T-cell (primary cell): ENCODE measurements at regions not wholly inside any gene's neighbourhood (a gene's known extent, or its start where the extent isn't known, plus 50 kb on each side); places are given as distances from the start of the nearest gene placed in this dataset.
A peak's percentile ranks its signal among the peaks of the same experiment; 100 is the strongest.

Experiments
- ATAC-seq, 4 experiments: fragments of 200-7000 bp in 3 of 4; fragments of 150-1000 bp in 1 of 4; cut with Tn5 transposase; replicated peaks in 1 of 4; 1 replicate in 3 of 4; 2 replicates in 1 of 4; pipeline ENCODE4 v1.10.0; 2021; ENCODE audit warnings: moderate library complexity in 3 of 4, mild to moderate bottlenecking in 2 of 4, moderate number of reproducible peaks in 1 of 4
- CTCF ChIA-PET, 2 donors: fragments of 300-600 bp; sonication (Branson Sonifier 250); formaldehyde crosslinking; loops; one replicate each; lab custom pipeline; 2022; ENCODE audit warnings: antibody characterized with exemption in 2 of 2; lab: Charles Lee
- POLR2A ChIA-PET, 2 donors: fragments of 300-600 bp; sonication (Branson Sonifier 250); formaldehyde crosslinking; loops; one replicate each; lab custom pipeline; 2022; ENCODE audit warnings: antibody characterized with exemption in 2 of 2; lab: Charles Lee
- DNase-seq, 35 experiments: peaks; one replicate each; pipeline versions ENCODE4 v3.0.0 to v3.0.0-alpha.2; 2013 to 2023
- H3K27ac ChIP-seq: one replicate; pipeline ENCODE4 v1.5.1; 2013; ENCODE audit warnings: low read length
- H3K27me3 ChIP-seq, 2 experiments: replicated peaks in 1 of 2; 1 replicate in 1 of 2; 2 replicates in 1 of 2; pipeline versions ENCODE4 v1.6.1 to v1.7.0; 2013; ENCODE audit warnings: low read length in 1 of 2, mixed read lengths in 1 of 2; ENCODE audit not compliant: control insufficient read depth in 2 of 2, insufficient read depth in 2 of 2; ENCODE audit errors: extremely low read depth in 1 of 2
- H3K36me3 ChIP-seq, 2 donors: 1 replicate in 1 of 2; 2 replicates in 1 of 2; pipeline versions ENCODE4 v1.6.1 to v1.7.0; 2013; ENCODE audit warnings: low read length in 1 of 2; ENCODE audit not compliant: control insufficient read depth in 2 of 2, insufficient read depth in 1 of 2; ENCODE audit errors: extremely low read depth in 1 of 2
- H3K4me1 ChIP-seq, 2 experiments: 1 replicate in 1 of 2; 2 replicates in 1 of 2; pipeline versions ENCODE4 v1.6.1 to v1.7.0; 2013; ENCODE audit warnings: low read length in 2 of 2, mixed read lengths in 1 of 2; ENCODE audit not compliant: insufficient read depth in 2 of 2, control insufficient read depth in 1 of 2; ENCODE audit errors: extremely low read depth in 1 of 2
- H3K4me3 ChIP-seq, 2 donors: 1 replicate in 1 of 2; 2 replicates in 1 of 2; pipeline versions ENCODE4 v1.5.1 to v1.7.0; 2013; ENCODE audit warnings: mild to moderate bottlenecking in 2 of 2, low read length in 1 of 2, moderate library complexity in 1 of 2; ENCODE audit not compliant: control insufficient read depth in 1 of 2; ENCODE audit errors: extremely low read depth in 1 of 2
- H3K9me3 ChIP-seq: 2 replicates; pipeline ENCODE4 v1.7.0; 2013
- H3K27ac Mint-ChIP-seq, 2 donors: one replicate each; pipeline ENCODE4 v1.8.0; 2020 to 2021; ENCODE audit warnings: mild to moderate bottlenecking in 2 of 2, mixed read lengths in 2 of 2
- H3K27me3 Mint-ChIP-seq, 2 donors: one replicate each; pipeline ENCODE4 v1.8.0; 2021 to 2022; ENCODE audit warnings: mixed read lengths in 2 of 2
- H3K36me3 Mint-ChIP-seq: one replicate; pipeline ENCODE4 v1.8.0; 2021; ENCODE audit warnings: mixed read lengths
- H3K4me1 Mint-ChIP-seq, 3 donors: one replicate each; pipeline ENCODE4 v1.8.0; 2020 to 2022; ENCODE audit warnings: mixed read lengths in 3 of 3, mild to moderate bottlenecking in 1 of 3
- H3K4me3 Mint-ChIP-seq, 3 donors: one replicate each; pipeline ENCODE4 v1.8.0; 2020 to 2022; ENCODE audit warnings: mild to moderate bottlenecking in 3 of 3, mixed read lengths in 3 of 3, moderate library complexity in 3 of 3
- H3K9me3 Mint-ChIP-seq, 3 donors: one replicate each; pipeline ENCODE4 v1.8.0; 2020 to 2022; ENCODE audit warnings: mixed read lengths in 3 of 3
- WGBS: methylation state at CpG from one replicate; pipeline ENCODE4 v1.1.5; 2013; ENCODE audit warnings: missing lambda C conversion rate; ENCODE audit not compliant: insufficient coverage; 5-methylcytosine and 5-hydroxymethylcytosine counted together

GRCh38 chr19:30802424-30803013 is 430.3 kb downstream of the ZNF536 start:
- no peaks in the 10 kb centered on the region for H3K36me3 Mint-ChIP-seq
- H3K27me3 Mint-ChIP-seq = peaks cover 20 to 27% of the 10 kb centered on the region in 2 donors

GRCh38 chr19:30799865-30800755 is 427.9 kb downstream of the ZNF536 start:
- Histone ChIP-seq H3K27ac (no peak overlapping the region), H3K4me3 (no peak overlapping the region), H3K9me3 (no peaks in the 10 kb centered on the region), H3K4me1 (no peaks in the 10 kb centered on the region), H3K27me3 (peaks cover 0 to 15% of the 10 kb centered on the region in 2 experiments), H3K36me3 (no peaks in the 10 kb centered on the region)
- H3K27ac Mint-ChIP-seq = no peak overlapping the region
- WGBS = 32% methylated on average over 9 of the region's 22 CpGs
- H3K9me3 Mint-ChIP-seq = no peaks in the 10 kb centered on the region
- POLR2A ChIA-PET = no interaction called here
- no peak for ATAC-seq
- H3K36me3 Mint-ChIP-seq = no peaks in the 10 kb centered on the region
- peaks cover 0 to 2% (median 0%) of the 10 kb centered on the region in 3 donors for H3K4me1 Mint-ChIP-seq
- no peak overlapping the region for H3K4me3 Mint-ChIP-seq
- peak in 7 of 35 experiments; percentile 3 to 10 (median 6) for DNase-seq
- peaks cover 20 to 35% of the 10 kb centered on the region in 2 donors for H3K27me3 Mint-ChIP-seq
- CTCF ChIA-PET = no interaction called here

More at GRCh38 chr19:30802424-30803013, 430.3 kb downstream of the ZNF536 start:
- Mint-ChIP-seq H3K4me3 (no peak overlapping the region), H3K4me1 (peaks cover 0 to 2% (median 0%) of the 10 kb centered on the region in 3 donors), H3K27ac (no peak overlapping the region), H3K9me3 (no peaks in the 10 kb centered on the region)
- DNase-seq = no peak
- no peaks in the 10 kb centered on the region for H3K9me3 ChIP-seq
- peaks cover 0 to 16% of the 10 kb centered on the region in 2 experiments for H3K27me3 ChIP-seq
- ChIA-PET CTCF (no interaction called here), POLR2A (no interaction called here)
- no peaks in the 10 kb centered on the region for H3K36me3 ChIP-seq
- H3K4me1 ChIP-seq = no peaks in the 10 kb centered on the region
- no peak overlapping the region for H3K4me3 ChIP-seq
- no peak overlapping the region for H3K27ac ChIP-seq
- 56% methylated on average over 4 of the region's 6 CpGs for WGBS
- no peak for ATAC-seq

GRCh38 chr19:30795727-30796126 is 423.5 kb downstream of the ZNF536 start:
- ChIA-PET POLR2A (no interaction called here), CTCF (interaction anchor here in 1 of 2 donors (0.6 kb wide), 1 partner anchor 1331 kb away, joined by 3 read pairs; no protein-coding TSS in a partner anchor)
- Histone ChIP-seq H3K27me3 (peaks cover 0 to 9% of the 10 kb centered on the region in 2 experiments), H3K27ac (no peak overlapping the region), H3K4me3 (no peak overlapping the region), H3K4me1 (no peaks in the 10 kb centered on the region), H3K36me3 (no peaks in the 10 kb centered on the region), H3K9me3 (no peaks in the 10 kb centered on the region)
- Mint-ChIP-seq H3K36me3 (no peaks in the 10 kb centered on the region), H3K4me3 (no peak overlapping the region), H3K27me3 (peaks cover 17 to 20% of the 10 kb centered on the region in 2 donors), H3K4me1 (peaks cover 0 to 2% (median 0%) of the 10 kb centered on the region in 3 donors), H3K27ac (no peak overlapping the region), H3K9me3 (no peaks in the 10 kb centered on the region)
- DNase-seq = no peak
- no peak for ATAC-seq
- WGBS = 60% methylated on average over 2 of the region's 5 CpGs

- Mint-ChIP-seq H3K4me1 (no peaks in the 10 kb centered on the region), H3K27me3 (peaks cover 4 to 16% of the 10 kb centered on the region in 2 donors), H3K9me3 (no peaks in the 10 kb centered on the region), H3K4me3 (no peak overlapping the region), H3K27ac (no peak overlapping the region), H3K36me3 (no peaks in the 10 kb centered on the region)
- POLR2A ChIA-PET = no interaction called here
- H3K36me3 ChIP-seq = no peaks in the 10 kb centered on the region
- ATAC-seq (no peak), DNase-seq (no peak)
- H3K4me1 ChIP-seq = no peaks in the 10 kb centered on the region
- H3K27ac ChIP-seq = no peak overlapping the region
- H3K9me3 ChIP-seq = no peaks in the 10 kb centered on the region
- no peak overlapping the region for H3K4me3 ChIP-seq
- CTCF ChIA-PET = interaction anchor here in 1 of 2 donors (0.6 kb wide), 1 partner anchor 19 kb away, joined by 10 read pairs; no protein-coding TSS in a partner anchor
- peaks cover 0 to 6% of the 10 kb centered on the region in 2 experiments for H3K27me3 ChIP-seq
- 40% methylated on average over 2 of the region's 6 CpGs for WGBS
Observed at GRCh38 chr19:30792561-30793505, 420.6 kb downstream of the ZNF536 start.

GRCh38 chr19:30791088-30791487 is 418.9 kb downstream of the ZNF536 start:
- CTCF ChIA-PET = no interaction called here
- DNase-seq = no peak

More at GRCh38 chr19:30791088-30791487, 418.9 kb downstream of the ZNF536 start:
- Histone ChIP-seq H3K4me1 (no peaks in the 10 kb centered on the region), H3K27me3 (peaks cover 0 to 6% of the 10 kb centered on the region in 2 experiments), H3K4me3 (no peak overlapping the region), H3K9me3 (no peaks in the 10 kb centered on the region), H3K27ac (no peak overlapping the region), H3K36me3 (no peaks in the 10 kb centered on the region)
- Mint-ChIP-seq H3K27me3 (peaks cover 6 to 20% of the 10 kb centered on the region in 2 donors), H3K9me3 (no peaks in the 10 kb centered on the region), H3K4me3 (no peak overlapping the region), H3K4me1 (no peaks in the 10 kb centered on the region), H3K36me3 (no peaks in the 10 kb centered on the region), H3K27ac (no peak overlapping the region)
- POLR2A ChIA-PET = no interaction called here
- 66% methylated on average over 3 of the region's 13 CpGs for WGBS
- no peak for ATAC-seq
